EL (cell line): ENCODE measurements at regions not wholly inside any gene's neighbourhood (a gene's known extent, or its start where the extent isn't known, plus 50 kb on each side); places are given as distances from the start of the nearest gene placed in this dataset.

ENCODE experiments used
- DNase-seq: peaks from one replicate; pipeline ENCODE4 v3.0.0-alpha.2; 2016

GRCh38 chr16:14360326-14361037 is 269.6 kb downstream of the PARN start:
- no peak for DNase-seq

GRCh38 chr16:14358697-14359305 is 271.3 kb downstream of the PARN start:
- DNase-seq, result no peak

- DNase-seq, result no peak
Measured at GRCh38 chr16:14357328-14357727, 272.7 kb downstream of the PARN start.

GRCh38 chr16:14356064-14356463 is 274.0 kb downstream of the PARN start:
- DNase-seq, result no peak

GRCh38 chr16:14354561-14355351 is 275.3 kb downstream of the PARN start:
- peak; percentile 36 for DNase-seq

DNA sequence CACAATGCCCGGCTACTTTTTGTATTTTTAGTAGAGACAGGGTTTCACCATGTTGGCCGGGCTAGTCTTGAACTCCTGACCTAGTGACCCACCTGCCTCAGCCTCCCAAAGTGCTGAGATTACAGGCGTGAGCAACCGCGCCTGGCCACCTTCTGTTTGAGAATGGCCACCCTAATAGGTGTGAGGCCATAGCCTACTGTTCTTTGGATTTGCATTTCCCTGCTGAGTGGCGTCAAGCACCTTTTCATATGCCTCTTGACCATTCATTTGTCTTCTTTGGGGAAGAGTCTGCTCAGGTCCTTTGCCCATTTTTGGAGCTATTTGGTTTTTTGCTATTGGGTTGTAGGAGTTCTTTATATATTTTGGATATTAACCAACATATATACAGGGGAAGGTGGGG is 276.7 kb downstream of the PARN start:
- DNase-seq, result no peak

- no peak for DNase-seq
Measured at GRCh38 chr16:14351647-14352046, 278.4 kb downstream of the PARN start.

DNA sequence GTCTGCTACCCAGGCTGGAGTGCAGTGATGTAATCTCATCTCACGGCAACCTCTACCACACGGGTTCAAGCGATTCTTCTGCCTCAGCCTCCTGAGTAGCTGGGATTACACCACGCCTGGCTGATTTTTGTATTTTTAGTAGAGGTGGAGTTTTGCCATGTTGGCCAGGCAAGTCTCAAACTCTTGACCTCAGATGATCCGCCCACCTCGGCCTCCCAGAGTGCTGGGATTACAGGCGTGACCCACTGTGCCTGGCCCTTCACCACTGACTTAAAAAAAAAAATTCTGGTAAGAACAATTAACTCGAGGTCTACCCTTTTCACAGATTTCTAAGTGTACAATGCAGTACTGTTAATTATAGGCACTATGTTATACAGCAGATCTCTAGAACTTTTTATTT is 279.4 kb downstream of the PARN start:
- no peak for DNase-seq

DNA sequence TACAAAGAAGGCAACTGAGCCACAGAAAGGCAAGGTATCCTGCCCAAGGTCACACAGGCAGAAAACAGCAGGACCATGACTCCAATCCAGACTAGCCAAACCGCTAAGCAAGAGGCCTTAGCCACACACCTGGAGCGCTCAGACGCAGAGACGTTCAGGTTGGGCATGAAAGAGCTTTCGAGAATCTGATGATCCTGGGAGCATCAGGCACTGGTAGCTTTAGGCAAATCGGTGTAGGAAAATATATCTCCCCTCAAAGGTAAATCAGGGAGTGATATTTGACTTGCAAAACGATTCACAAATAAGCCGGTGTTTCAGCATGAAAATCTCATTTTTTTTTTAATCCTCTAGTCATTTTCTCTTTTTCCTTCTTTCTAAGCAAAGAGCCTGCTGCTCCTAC is 279.0 kb downstream of the MRTFB start:
- no peak for DNase-seq

DNA sequence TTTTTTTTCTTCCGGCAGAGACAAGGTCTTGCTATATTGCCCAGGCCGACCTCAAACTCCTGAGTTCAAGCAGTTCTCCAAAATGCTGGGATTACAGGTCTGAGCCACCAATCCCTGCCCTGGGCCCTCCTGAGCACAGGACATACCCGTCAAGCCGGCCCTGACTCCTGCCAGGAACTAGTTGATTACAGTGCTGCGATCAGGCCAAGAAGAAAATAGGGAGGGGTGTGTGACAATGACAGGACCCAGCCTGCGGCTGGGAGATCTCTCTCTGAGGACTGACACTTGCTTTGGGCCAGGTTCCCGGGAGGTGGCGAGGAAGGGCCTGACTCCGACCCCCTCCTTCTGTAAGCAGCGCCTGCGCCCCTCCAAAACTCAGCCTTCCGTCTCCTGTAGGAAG is 276.6 kb downstream of the MRTFB start:
- DNase-seq, result no peak

- no peak for DNase-seq
Measured at GRCh38 chr16:14346278-14347142, 275.4 kb downstream of the MRTFB start.

DNA sequence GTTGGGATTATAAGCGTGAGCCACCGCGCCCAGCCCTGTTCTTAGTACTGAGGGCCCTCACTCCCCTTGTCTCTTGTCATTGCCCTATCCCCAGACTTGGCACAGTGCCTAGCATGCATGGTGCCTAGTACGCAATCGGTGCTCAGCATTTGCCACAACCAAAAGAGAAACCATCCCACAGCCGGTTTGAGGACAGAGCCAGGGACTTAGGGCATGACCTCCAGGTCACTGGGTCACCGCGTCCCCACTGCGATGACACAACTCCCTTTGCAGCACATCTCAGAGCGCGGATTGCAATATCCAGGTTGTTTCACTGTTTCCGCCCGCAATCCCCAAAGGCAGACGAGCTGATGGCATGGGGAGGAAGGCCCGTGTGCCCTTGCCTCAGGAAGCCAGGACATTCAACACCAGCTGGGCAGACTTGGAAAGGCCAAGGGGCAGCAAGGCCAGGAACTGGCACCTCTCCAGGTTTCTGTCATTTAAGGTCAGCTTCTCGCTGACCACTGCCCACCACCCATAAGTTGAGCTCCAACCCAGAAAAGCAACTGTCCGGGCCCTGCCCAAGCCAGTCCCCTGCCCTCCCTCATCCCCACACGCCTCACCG is 274.5 kb downstream of the MRTFB start:
- no peak for DNase-seq

DNA sequence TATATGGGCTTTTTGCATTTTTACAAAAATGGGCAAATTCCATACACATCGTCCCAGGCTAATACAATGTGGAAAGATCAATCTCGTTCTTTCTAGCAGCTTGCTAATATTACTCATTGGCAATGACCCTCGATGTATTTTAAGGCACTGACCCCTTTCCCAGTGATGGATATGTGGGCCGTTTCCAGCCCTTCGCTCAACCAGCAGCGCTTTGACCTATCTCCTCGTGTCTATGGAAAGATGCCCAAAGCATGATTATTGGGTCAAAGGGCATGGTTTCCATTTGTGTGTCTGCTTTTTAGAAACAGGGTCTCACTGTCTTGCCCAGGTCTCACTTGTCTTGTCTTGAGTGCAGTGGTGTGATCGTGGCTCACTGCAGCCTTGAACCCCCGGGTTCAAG is 273.8 kb downstream of the MRTFB start:
- DNase-seq, result no peak

- no peak for DNase-seq
Measured at GRCh38 chr16:14344292-14344691, 273.2 kb downstream of the MRTFB start.

- no peak for DNase-seq
Measured at GRCh38 chr16:14341324-14342225, 270.5 kb downstream of the MRTFB start.

GRCh38 chr16:14339694-14340093 is 268.6 kb downstream of the MRTFB start:
- no peak for DNase-seq

GRCh38 chr16:14338969-14339368 is 267.9 kb downstream of the MRTFB start:
- no peak for DNase-seq

GRCh38 chr16:14338236-14338635 is 267.1 kb downstream of the MRTFB start:
- no peak for DNase-seq

- no peak for DNase-seq
Measured at GRCh38 chr16:14337303-14338191, 266.4 kb downstream of the MRTFB start.

DNA sequence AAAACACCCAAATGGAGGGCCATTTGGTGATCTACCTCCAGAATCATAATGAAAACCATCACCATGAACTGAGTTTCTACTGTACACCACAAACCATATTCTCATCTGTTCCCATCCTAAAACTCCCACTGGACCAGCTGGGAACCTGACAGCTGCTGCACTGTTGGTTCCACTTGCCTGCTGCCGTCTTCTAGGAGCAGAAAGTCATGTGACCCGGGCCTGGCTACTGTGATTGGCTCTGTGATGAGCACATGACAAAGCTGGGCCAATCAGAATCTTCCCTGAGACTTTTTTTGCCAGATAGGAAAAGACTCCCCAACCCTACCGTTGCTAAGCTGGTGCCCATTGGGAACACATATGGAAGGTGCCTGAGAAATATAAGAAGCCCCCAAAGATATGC is 264.2 kb downstream of the MRTFB start:
- no peak for DNase-seq
